ENCODE measurements at regions not wholly inside any gene's neighbourhood (a gene's known extent, or its start where the extent isn't known, plus 50 kb on each side); places are given as distances from the start of the nearest gene placed in this dataset.

DNA sequence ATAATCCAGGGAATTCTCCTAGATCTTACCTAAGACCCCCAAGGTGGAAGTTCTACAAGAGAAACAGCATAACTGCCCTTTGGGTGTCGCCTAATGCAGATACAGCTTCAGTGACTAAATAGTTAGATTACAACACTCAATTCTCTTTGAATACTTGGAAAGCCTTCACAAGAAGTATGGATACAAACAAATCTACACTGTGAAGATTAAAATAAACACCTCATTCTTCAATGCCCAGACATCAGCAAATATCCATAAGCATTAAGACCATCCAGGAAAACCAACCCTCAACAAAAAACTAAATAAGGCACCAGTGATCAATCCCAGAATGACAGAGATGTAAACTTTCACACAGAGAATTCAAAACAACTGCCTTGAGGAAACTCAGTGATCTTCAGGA is 963.2 kb downstream of the PLOD2 start:
- H3K4me1 ChIP-seq (ENCODE audit: control insufficient read depth, extremely low read depth, insufficient read depth, low read length): no peaks in the 10 kb centered on the region
- no peaks in the 10 kb centered on the region for H3K27me3 ChIP-seq (ENCODE audit: control insufficient read depth, extremely low read depth, insufficient read depth, low read length)
- dilution Hi-C loops (cut with MboI; ENCODE audit: extremely low pct_ligation_motif_present, low sequenced_read_pairs): no loop called here
- H3K4me3 ChIP-seq (ENCODE audit: control insufficient read depth in 2 of 3, extremely low read depth in 1 of 3, insufficient read depth in 2 of 3, low read depth in 1 of 3, low read length in 3 of 3): no peak overlapping the region
- no peaks in the 10 kb centered on the region for H4K20me1 ChIP-seq (ENCODE audit: control insufficient read depth, extremely low read depth, insufficient read depth, low read length)
- H3K36me3 ChIP-seq (ENCODE audit: control insufficient read depth in 2 of 2, extremely low read depth in 1 of 2, insufficient read depth in 2 of 2, low read length in 2 of 2): no peaks in the 10 kb centered on the region
- FAIRE-seq (no peak), DNase-seq (ENCODE audit: low read depth, low spot score) (no peak)
- no peak overlapping the region for H2AFZ ChIP-seq (ENCODE audit: control insufficient read depth, low read length)
- H3K9me3 ChIP-seq (ENCODE audit: control insufficient read depth, low read depth, low read length): no peaks in the 10 kb centered on the region
- TF ChIP-seq, protein P1, sequence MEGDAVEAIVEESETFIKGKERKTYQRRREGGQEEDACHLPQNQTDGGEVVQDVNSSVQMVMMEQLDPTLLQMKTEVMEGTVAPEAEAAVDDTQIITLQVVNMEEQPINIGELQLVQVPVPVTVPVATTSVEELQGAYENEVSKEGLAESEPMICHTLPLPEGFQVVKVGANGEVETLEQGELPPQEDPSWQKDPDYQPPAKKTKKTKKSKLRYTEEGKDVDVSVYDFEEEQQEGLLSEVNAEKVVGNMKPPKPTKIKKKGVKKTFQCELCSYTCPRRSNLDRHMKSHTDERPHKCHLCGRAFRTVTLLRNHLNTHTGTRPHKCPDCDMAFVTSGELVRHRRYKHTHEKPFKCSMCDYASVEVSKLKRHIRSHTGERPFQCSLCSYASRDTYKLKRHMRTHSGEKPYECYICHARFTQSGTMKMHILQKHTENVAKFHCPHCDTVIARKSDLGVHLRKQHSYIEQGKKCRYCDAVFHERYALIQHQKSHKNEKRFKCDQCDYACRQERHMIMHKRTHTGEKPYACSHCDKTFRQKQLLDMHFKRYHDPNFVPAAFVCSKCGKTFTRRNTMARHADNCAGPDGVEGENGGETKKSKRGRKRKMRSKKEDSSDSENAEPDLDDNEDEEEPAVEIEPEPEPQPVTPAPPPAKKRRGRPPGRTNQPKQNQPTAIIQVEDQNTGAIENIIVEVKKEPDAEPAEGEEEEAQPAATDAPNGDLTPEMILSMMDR (optimal IDR thresholded peaks at IDR 0.05 in 1 of 3, IDR thresholded peaks at IDR 0.05 in 1 of 3, conservative IDR thresholded peaks at IDR 0.05 in 1 of 3; ENCODE audit: extremely low read depth in 1 of 3, insufficient read depth in 2 of 3, low read length in 3 of 3): no peak
- no peak for TF ChIP-seq EZH2 (IDR thresholded peaks at IDR 0.05; ENCODE audit: low read length)
- H3K9ac ChIP-seq (ENCODE audit: control insufficient read depth, extremely low read depth, insufficient read depth, low read length): no peak overlapping the region
- H3K4me2 ChIP-seq (ENCODE audit: control insufficient read depth, extremely low read depth, insufficient read depth, low read depth, low read length): no peak overlapping the region
- no peaks in the 10 kb centered on the region for H3K9me1 ChIP-seq (ENCODE audit: control insufficient read depth, extremely low read depth, insufficient read depth, low read length)
- H3K79me2 ChIP-seq (ENCODE audit: control insufficient read depth, insufficient read depth, low read length): no peaks in the 10 kb centered on the region
- no peak overlapping the region for H3K27ac ChIP-seq (ENCODE audit: control insufficient read depth, insufficient read depth, low read length)

DNA sequence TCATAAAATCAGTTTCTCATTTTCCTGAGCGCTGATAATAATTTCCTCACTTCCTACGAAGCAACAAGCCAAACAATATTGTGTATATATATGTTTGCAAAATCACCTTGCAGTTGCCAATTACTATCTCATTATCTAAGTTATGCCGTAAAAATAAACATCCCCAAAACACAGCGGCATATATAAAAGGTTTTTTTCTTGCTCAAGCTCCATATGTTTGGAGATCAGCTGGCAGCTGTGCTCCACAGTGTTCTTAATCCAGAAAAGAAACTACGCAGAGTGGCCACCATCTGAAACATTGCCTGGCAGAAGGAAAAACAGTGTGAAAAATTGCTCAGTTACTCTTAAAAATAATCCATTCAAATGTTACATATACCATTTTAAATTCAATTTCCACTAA is 951.4 kb downstream of the PLOD2 start:
- Histone ChIP-seq H3K9ac (ENCODE audit: control insufficient read depth, extremely low read depth, insufficient read depth, low read length) (no peak overlapping the region), H3K4me2 (ENCODE audit: control insufficient read depth, extremely low read depth, insufficient read depth, low read depth, low read length) (no peak overlapping the region), H3K79me2 (ENCODE audit: control insufficient read depth, insufficient read depth, low read length) (no peaks in the 10 kb centered on the region), H3K4me3 (ENCODE audit: control insufficient read depth in 2 of 3, extremely low read depth in 1 of 3, insufficient read depth in 2 of 3, low read depth in 1 of 3, low read length in 3 of 3) (no peak overlapping the region), H3K36me3 (ENCODE audit: control insufficient read depth in 2 of 2, extremely low read depth in 1 of 2, insufficient read depth in 2 of 2, low read length in 2 of 2) (no peaks in the 10 kb centered on the region), H4K20me1 (ENCODE audit: control insufficient read depth, extremely low read depth, insufficient read depth, low read length) (no peaks in the 10 kb centered on the region), H3K9me1 (ENCODE audit: control insufficient read depth, extremely low read depth, insufficient read depth, low read length) (no peaks in the 10 kb centered on the region), H2AFZ (ENCODE audit: control insufficient read depth, low read length) (no peak overlapping the region), H3K4me1 (ENCODE audit: control insufficient read depth, extremely low read depth, insufficient read depth, low read length) (no peaks in the 10 kb centered on the region), H3K27ac (ENCODE audit: control insufficient read depth, insufficient read depth, low read length) (no peak overlapping the region), H3K27me3 (ENCODE audit: control insufficient read depth, extremely low read depth, insufficient read depth, low read length) (no peaks in the 10 kb centered on the region), H3K9me3 (ENCODE audit: control insufficient read depth, low read depth, low read length) (no peaks in the 10 kb centered on the region)
- TF ChIP-seq, protein P1 (optimal IDR thresholded peaks at IDR 0.05 in 1 of 3, IDR thresholded peaks at IDR 0.05 in 1 of 3, conservative IDR thresholded peaks at IDR 0.05 in 1 of 3; ENCODE audit: extremely low read depth in 1 of 3, insufficient read depth in 2 of 3, low read length in 3 of 3): no peak
- TF ChIP-seq EZH2 (IDR thresholded peaks at IDR 0.05; ENCODE audit: low read length): no peak
- FAIRE-seq: no peak
- dilution Hi-C loops (cut with MboI; ENCODE audit: extremely low pct_ligation_motif_present, low sequenced_read_pairs): no loop called here
- no peak for DNase-seq (ENCODE audit: low read depth, low spot score)
